NCI-H446 treated with DMSO at 0.1 percent for 48 hours (cell line): ENCODE measurements at regions not wholly inside any gene's neighbourhood (a gene's known extent, or its start where the extent isn't known, plus 50 kb on each side); places are given as distances from the start of the nearest gene placed in this dataset.

Source experiments
- DNase-seq: peaks from one replicate; lab custom pipeline; 2025; lab: John Stamatoyannopoulos, UW

GRCh38 chr5:124061068-124061430, 549.1 kb downstream of the CSNK1G3 start:
- peak; percentile 18 for DNase-seq

- DNase-seq = peak; percentile 16
Observed at GRCh38 chr5:124060413-124061067, 548.6 kb downstream of the CSNK1G3 start.

GRCh38 chr5:124060011-124060410, 548.0 kb downstream of the CSNK1G3 start:
- DNase-seq = no peak

- DNase-seq = no peak
Observed at GRCh38 chr5:124059200-124059599, 547.2 kb downstream of the CSNK1G3 start.

GRCh38 chr5:124057724-124058231, 545.8 kb downstream of the CSNK1G3 start:
- DNase-seq = peak; percentile 32

GRCh38 chr5:124056991-124057723, 545.2 kb downstream of the CSNK1G3 start:
- DNase-seq = peak; percentile 11

- no peak for DNase-seq
Observed at GRCh38 chr5:124056326-124056990, 544.5 kb downstream of the CSNK1G3 start.

GRCh38 chr5:124055751-124056150, 543.8 kb downstream of the CSNK1G3 start:
- DNase-seq = no peak

- DNase-seq = no peak
Observed at GRCh38 chr5:124054564-124054963, 542.6 kb downstream of the CSNK1G3 start.

- DNase-seq = no peak
Observed at GRCh38 chr5:124053340-124053739, 541.4 kb downstream of the CSNK1G3 start.

- no peak for DNase-seq
Observed at GRCh38 chr5:124052201-124052600, 540.2 kb downstream of the CSNK1G3 start.

- DNase-seq = peak; percentile 85
Observed at GRCh38 chr5:124050120-124050770, 538.3 kb downstream of the CSNK1G3 start.

- DNase-seq = no peak
Observed at GRCh38 chr5:124045412-124045811, 533.4 kb downstream of the CSNK1G3 start.

GRCh38 chr5:124044613-124045012, 532.6 kb downstream of the CSNK1G3 start:
- peak; percentile 84 for DNase-seq

- peak; percentile 16 for DNase-seq
Observed at GRCh38 chr5:124043456-124043855, 531.5 kb downstream of the CSNK1G3 start.

GRCh38 chr5:124040799-124041198, 528.8 kb downstream of the CSNK1G3 start:
- DNase-seq = peak; percentile 67

- peak; percentile 60 for DNase-seq
Observed at GRCh38 chr5:124039410-124039809, 527.4 kb downstream of the CSNK1G3 start.

- no peak for DNase-seq
Observed at GRCh38 chr5:124036786-124037185, 524.8 kb downstream of the CSNK1G3 start.

GRCh38 chr5:124034963-124035362, 523.0 kb downstream of the CSNK1G3 start:
- no peak for DNase-seq

GRCh38 chr5:124034083-124034700, 522.2 kb downstream of the CSNK1G3 start:
- DNase-seq = no peak

GRCh38 chr5:124030043-124030491, 518.1 kb downstream of the CSNK1G3 start:
- DNase-seq = no peak

GRCh38 chr5:124027441-124027840, 515.5 kb downstream of the CSNK1G3 start:
- DNase-seq = no peak
